DMS 273 (cell line): ENCODE measurements at regions not wholly inside any gene's neighbourhood (a gene's known extent, or its start where the extent isn't known, plus 50 kb on each side); places are given as distances from the start of the nearest gene placed in this dataset.
A peak's percentile ranks its signal among the peaks of the same experiment; 100 is the strongest.
"Not testable (repeated sequence)": the region's sequence is repeated elsewhere in the genome, so short reads cannot be mapped to it uniquely, and the experiment has no call there.

Experiments
- DNase-seq: peaks from one replicate; lab custom pipeline; 2025; ENCODE audit not compliant: unreplicated experiment; lab: John Stamatoyannopoulos, UW

DNA sequence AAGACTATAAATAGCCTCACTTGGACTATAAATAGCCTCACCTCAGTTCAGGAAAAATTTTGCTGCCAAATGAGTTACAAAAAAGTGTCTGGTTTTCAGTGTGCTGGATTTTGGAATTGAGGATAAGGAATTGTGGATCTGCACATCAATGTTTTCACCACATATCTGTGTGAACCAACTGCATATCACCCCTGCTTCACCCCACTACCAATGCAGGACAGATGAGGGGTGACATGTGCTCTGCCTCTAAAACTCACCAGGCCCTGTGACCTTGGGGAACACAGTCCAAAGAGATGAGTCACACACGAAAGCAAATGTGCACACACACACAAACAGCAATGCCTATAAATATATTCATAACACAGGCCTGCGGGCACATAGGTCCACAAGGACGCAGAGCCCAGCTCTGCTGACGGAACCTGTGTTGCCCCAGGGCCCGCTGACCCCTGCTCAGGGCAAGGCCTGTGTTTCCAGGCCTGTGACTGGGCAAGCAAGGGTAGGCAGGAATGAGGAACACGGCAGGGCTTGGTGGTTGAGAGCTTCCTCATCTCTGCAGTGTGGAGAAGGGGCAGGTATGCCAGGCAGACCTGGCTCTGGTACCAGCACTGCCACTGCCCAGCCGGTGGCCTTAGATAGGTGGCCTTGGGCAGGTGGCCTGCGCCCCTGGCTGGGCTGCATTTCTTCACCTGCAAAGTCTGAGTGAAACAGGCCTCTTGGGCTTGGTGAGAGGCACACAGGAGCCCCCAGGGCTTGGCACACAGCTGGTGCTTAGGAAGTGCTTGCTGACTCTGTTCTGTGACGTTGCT is 82.4 kb downstream of the ARL6IP4 start:
- DNase-seq, result peak; percentile 24

DNA sequence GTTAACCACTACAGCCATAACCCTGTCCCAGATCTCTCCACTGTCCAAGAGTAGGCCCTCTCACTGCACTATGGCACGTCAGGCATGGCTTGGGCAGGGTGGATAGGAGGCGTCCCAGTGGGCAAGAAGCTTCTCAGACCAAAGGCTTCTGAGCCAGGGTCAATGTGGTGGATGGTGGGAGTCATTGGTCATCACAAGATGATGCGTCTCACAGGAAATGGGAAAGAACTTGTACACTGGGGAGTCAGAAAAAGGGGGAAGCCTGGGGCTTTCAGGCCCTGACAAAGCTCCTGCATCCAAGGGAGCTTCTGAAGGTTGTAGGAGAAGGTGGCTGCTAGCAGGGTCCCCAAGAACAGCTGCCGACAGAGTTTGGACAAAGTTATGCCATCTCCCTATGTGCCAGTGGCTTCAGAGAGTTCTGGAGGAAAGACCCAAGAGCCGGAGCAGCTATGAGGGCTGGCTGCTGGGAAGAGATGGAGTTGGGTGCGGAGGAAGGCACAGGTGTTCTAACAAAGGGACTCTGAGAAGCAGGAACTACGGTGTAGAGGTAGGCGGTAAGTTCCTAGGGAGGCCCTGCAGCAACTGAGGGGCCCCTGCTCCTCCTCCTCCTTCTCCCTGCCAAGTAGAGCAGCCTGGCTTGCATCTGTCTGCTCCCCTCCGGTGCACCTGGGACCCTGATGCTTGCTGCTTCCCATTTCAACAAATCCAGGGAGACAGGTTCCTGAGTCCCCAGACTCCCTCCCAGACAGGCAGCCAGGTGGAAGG is 81.1 kb downstream of the ARL6IP4 start:
- peak; percentile 19 for DNase-seq

DNA sequence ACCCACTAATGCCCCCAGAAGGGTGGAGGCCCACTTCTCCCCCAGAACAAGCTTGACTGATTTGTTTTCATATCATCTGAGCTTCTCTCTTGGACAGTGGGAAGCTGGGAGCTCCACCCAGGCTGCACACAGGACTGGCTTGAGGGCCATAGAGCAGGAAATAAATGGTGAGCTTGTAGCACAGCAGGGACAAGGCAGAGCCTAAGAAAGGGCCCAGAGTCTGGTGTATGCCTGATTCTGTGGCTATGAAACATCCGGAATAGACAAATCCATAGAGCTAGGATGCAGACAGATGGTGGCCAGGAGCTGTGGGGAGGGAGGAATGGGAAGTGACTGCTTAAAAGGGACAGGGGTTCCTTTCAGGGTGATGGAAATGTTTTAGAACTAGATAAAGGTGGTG is 79.0 kb downstream of the ARL6IP4 start:
- DNase-seq, result peak; percentile 73

DNA sequence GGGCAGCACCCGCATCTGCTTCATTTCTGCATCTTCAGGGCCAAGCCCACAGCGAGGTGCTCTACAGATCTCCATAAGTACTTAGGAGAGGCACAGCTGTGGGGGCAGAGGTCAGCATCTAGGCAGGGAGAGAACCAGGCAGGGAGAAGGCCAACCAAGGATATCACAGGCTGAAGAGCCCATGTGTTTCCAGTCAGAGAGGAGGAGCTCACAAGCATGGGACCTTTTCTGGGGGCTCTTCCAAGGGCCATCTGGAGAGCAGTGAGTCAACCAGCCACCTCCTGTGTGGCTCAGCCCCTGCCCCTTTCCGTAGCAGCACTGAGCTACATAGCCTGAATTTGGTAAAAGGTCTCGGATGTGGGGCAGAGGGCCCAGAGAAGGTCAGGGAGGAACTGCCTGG is 78.5 kb downstream of the ARL6IP4 start:
- DNase-seq, result peak; percentile 70

DNA sequence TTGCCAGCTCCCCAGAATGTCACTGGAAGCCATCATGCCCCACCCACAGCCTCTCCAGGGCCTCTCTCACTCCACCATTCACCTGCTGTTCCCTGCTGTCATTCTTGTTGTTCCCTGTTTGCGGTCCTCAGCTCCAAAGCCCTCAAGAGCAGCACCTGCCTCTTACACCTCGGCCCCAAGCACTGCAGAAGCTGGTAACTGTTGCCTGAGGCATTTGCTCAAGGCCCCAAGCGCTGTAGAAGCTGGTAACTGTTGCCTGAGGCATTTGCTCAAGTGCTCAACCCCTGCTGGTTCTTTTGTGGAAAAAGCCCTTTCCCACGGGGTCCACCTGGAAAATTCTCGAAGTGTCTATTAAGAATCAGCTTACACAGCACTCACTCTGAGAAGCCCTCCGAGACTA is 78.0 kb downstream of the ARL6IP4 start:
- no peak for DNase-seq

DNA sequence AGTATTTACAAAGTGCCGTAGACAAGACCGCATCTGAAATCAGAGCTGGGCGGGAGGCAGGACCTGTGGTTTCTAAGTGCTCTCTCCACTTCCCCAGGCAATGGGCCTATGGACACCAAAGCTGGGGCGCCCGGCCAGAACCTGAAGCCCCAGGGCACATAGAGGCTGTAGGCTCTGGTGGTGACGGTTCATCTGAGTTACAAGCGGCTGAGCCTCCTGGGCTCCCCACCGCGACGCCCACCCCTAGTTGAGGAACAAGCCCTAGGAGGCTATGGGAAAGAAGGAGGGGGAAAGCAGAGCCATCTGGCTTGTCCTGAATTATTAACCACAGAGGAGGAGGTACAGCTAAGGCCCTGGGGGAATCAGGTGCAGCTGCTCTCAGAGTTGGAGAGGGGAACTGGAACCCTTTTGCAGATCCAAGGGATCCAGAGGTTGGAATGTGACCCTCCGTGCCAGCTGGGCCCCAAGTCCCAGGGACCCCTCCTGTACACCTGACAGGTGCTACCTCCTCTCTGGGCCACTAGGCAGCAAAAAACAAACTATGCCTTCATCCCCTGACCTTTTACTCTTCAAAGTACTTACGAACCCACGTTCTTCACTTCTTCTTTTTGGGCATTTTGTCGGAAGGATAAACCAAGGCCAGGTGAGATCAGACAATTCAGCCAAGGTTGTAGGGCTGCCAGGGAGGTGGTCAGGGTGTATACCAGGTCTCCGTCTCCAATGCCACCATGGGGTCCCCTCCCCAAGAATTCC is 77.2 kb downstream of the ARL6IP4 start:
- peak; percentile 83 for DNase-seq

DNA sequence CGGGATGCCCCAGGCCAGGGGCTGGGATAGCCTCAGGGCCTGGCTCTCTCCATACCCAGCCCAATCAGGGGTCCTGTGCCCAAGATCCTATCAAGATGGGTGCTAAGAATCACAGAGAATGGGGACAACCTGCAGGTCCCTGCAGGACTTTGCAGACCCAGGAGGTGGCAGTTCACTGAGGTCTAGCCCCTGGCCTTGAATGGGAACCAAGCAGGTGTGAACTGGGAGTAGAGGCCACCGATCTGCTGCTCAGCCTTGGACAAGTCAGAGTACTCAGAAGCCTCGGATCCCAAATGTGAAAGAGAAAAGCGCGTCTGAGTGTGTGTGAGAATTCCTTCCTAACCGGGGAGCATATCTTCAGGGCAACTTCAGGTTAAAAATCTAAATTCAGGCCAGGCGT is 76.2 kb downstream of the ARL6IP4 start:
- no peak for DNase-seq

DNA sequence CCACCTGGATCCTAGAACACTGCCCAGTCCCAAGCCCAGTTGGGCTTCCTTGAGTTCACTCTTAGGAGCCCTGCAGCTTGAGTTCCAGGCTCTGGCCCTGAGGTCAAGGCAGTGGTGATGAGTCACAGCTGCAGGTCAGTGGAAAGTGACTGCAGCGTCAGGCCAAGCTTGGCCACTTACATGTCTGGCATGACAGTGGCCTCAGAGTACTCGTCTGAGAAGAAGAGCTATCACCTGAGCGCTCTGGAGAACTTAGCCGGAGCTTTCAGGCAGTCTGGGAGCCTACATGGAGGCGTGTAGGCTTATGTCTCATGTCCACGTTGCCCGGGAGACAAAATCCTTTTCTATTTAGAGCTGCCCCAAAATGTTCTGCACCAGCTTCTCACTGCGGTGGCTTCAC is 75.6 kb downstream of the ARL6IP4 start:
- peak; percentile 16 for DNase-seq

DNA sequence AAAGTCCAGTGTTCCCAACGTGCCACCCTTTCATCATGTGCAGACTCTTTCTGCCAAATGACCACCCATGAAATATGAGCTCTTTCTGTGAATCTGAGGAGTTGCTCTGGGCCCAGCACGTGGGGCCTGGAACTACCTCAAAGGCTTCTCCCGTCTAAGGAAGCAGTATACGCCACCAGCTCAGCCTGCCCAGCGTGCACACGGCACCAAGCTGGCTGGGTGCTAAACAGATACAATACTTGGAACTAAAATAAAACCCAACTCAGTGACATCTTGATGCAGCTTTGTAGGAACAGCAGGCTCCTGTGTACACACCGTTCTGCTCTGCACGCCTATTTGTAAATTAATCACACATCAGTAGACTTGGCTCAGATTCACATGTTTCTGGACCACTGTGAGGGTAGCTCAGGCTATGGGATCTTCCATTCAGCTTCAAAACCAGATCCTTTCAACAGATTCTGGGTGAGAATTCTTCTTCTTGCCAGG is 74.8 kb downstream of the ARL6IP4 start:
- DNase-seq, result peak; percentile 91

DNA sequence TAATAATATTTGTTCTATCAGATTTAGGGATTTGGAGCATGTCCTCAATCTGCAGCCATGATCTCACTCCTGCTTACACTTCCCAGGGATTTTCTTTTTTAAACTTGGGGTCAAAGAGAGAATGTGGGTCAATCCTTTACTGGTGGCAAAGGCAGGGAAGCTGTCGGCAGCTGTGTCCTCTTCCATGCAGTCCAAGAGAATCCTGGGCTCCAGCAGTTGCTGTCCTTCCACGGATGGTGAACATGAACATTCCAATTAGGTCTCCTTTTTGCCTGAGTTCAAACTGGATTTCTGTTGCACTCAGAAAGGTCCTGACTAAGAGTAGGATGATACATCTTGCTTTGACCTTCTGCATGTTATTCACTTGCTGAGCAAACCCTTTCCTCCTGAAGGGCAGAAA is 73.9 kb downstream of the ARL6IP4 start:
- no peak for DNase-seq

DNA sequence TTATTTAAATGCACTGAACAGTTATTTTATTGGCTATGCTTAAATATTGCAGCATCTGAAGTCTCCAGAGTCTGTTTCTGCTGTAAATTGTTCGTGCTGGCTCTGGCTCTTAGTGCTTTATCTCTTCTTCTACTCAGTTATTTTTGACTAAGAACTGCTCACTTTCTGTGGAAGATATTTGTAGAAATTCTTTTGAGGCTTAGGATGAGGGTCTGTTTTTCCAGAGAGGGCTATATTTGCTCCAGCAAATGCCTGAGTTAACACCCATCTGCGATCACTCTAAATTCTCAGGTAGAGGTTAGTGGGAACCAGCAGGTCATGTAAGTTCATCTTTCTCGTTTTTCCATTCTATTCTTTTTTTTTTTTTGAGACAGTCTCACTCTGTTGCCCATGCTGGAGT is 71.1 kb downstream of the ARL6IP4 start:
- DNase-seq, result no peak

DNA sequence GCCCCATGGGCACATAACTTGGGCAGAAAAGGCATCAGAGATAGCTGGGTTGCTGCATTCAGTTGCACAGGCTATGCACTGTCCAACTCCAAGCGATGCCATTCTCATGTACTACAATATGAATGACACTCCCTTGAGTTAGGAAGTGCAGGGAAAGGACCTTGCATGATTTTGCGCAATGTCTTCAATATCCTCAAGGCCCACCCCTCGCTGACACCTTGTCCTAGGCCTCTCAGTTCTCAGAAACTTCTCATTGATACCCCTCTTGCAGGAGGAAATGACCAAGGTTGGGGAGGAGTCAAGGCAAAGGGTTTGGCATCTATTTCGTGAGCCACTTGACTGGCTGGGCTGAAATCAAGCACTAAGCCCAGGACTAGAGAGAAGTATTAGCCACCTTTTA is 70.4 kb downstream of the ARL6IP4 start:
- DNase-seq, result no peak

DNA sequence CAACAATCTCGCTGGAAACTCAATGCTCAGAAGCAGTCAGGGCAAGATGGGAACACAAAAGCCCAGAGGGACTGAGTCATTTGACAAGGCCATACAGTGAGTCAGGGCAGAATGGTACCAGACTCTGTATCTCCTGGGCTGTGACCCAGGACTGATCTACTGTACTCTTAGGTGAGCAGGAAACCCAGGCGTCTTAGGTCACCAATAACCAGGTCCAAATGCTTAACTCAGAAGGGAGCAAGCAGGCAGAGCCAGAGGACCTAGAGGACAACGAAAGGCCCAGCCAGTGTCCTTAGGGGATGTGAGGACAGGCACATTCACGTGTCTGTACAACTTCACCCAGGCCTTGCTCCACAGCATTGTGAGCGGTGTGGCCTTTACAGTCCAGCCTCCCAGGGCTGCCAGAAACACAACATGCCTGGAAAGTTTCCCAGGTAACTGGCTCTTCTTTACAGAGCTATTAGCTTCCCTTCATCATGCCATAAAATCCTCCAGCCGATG is 69.9 kb downstream of the ARL6IP4 start:
- no peak for DNase-seq

DNA sequence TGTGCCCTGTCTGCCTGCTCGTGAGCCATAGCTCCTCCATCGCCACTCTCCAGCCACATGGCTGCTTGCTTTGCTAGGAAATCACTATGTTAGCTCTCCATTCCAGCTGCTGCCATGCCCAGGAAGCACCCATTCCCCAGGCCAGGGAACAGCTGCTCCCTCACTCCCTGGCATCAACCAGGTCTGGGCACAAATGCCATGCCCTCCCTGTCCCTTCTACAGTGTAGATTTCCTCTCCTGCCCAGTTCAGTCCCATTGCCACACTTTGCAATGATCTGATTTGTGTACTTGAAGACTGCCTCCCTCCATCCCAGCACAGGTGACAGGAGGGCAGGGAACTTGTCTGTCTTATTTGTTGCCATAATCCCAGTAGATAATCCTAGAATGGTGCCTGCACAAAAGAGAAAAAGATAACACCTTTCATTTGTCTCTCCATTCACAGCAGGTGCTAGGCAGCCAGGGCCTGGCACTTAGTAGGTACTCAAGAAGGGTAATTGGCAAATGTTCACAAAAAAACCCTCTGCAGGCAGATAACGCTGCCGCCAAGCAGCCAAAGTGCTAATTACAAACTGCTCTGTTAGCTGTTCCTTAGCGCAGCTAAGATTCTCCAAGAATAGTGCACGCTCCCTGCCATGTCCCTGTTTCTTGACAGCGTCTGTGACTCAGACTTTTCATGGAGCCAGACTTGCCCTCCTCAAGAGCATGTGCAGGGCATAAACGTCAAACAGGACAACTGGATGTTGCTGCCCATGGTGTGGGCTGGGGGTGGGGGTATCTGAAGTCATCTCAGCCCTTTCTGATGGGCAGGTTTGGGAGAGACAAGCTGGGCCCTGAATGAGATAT is 69.1 kb downstream of the ARL6IP4 start:
- DNase-seq, result no peak

DNA sequence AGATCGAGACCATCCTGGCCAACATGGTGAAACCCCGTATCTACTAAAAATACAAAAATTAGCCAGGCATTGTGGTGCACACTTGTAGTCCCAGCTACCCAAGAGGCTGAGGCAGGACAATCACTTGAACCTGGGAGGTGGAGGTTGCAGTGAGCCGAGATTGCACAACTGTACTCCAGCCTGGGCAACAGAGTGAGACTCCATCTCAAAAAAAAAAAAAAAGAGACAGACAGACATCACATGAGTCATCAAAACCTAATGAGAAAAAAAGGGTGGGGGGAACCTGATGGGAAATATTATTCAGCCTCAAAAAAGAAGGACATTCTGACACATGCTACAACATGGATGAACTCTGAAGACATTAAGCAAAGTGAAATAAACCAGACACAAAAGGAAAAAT is 67.4 kb downstream of the ARL6IP4 start:
- not testable (repeated sequence) for DNase-seq

DNA sequence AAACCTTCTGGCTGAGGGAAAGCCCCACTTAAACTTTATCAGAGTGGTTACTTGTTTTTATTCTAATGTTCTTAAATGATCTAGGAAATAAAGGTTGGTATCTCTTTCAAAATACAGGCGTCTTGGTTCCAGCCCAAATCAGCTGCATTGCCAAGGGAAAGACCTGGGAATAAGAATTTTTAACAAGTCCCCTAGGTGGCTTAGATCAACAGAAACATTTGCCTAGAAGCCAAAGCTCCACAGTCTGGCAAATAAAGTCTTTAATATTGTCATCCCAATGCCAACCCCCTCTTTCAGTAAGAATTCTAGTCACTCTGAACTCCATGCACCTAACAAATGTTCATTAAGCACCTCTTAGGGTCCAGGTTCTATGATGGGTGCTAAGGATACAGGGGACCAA is 66.8 kb downstream of the ARL6IP4 start:
- DNase-seq, result no peak

DNA sequence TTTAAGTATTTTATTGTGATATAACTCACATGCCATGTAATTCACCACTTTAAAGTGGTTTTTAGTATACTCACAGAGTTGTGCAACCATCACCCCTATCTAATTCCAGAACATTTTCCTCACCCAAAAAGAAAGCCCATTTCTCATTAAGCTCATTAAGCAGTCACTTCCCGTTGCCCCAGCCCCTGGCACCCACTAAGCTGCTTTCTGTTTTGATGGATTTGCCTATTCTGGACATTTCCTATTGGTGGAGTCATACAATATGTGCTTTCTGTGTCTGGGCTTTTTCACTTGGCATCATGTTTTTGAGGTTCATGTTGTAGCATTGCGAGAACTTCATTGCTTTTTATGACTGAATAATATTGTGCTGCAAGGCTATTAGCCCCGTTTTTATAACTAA is 66.0 kb downstream of the ARL6IP4 start:
- DNase-seq, result no peak

DNA sequence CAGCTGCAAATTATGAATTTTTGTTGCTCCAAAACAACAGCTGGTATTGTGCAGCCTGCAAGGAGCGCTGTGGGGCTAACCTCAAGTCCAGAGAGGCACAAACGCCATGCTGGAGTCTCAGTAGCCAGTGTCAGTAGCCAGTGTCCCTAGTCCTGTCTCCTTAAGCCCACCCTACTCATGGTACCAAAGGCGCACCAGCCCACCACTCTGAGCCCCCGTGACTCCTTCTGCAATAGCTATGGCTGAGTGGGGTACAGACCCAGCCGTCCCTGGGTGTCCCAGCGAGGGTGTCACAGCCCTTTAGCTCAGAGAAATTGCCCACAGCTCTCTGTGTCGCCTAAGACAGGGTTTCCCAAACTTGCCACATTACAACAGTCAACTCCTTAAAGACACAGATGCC is 65.2 kb downstream of the ARL6IP4 start:
- DNase-seq, result no peak

DNA sequence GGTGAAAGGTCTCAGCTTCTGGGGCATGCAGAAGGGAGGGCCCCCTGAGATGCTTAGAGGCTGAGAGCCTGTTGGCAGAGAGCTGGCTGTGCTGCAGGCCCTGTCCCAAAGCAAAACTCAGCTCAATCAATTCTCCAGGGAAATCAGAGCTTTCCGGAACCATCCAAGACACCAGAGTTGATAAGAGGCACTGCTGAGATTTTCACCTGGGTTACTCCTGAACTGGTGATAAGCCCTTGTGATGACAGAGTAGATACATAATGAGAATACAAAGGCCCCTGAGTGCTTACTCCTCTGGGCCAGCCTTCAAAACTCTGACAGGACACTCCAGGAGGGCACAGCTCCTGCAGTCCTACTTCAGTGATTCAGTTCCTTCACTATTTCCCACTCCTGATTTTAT is 63.9 kb downstream of the ARL6IP4 start:
- no peak for DNase-seq

DNA sequence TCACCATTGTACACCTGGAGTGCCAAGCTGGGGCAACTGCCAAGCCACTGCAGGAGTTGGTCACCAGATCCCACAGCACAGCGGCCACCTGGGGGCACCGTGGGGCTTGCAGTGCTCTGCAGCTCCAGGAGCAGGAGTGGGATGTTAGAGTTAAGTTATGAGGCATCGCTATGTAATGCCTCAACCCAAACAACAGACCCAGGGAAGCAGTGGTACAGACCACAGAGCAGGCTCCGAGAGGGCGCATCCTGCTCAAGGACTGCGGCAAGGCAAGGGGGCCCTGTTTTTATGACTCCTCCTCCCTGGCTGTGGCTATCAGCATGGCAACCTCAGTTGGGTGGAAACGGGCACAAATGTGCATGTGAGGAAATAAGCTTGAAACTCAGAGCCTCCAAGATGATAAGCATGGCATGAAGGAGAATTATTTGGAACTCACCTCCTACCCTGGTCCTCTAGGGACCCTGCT is 63.1 kb downstream of the ARL6IP4 start:
- DNase-seq, result peak; percentile 70
